HepG2 (cell line): ENCODE measurements at regions not wholly inside any gene's neighbourhood (a gene's known extent, or its start where the extent isn't known, plus 50 kb on each side); places are given as distances from the start of the nearest gene placed in this dataset.

ENCODE experiments used
- ATAC-seq: fragments of 200-7000 bp; cut with Tn5 transposase; 3 replicates; pipeline ENCODE4 v1.9.1; 2020; ENCODE audit warnings: mild to moderate bottlenecking, moderate library complexity
- BruUV-seq: library from RNA; stranded (reverse); fragments of 400-500 nt; replicated peaks from 2 replicates; lab custom pipeline; 2021; lab: Mats Ljungman, UMichigan
- CTCF ChIA-PET: fragments of 300-600 bp; formaldehyde crosslinking; extraction: SDS; loops from one replicate; lab custom pipeline; 2021; ENCODE audit warnings: low total read pairs, inconsistent platforms, low intra/inter-chr PET ratio; lab: Yijun Ruan, JAX
- POLR2A ChIA-PET: fragments of 350-600 bp; sonication (Branson Sonifier 250); formaldehyde crosslinking; loops from one replicate; lab custom pipeline; 2020; ENCODE audit warnings: antibody characterized with exemption, inconsistent platforms; lab: Yijun Ruan, JAX
- DNase-seq: peaks from one replicate; pipeline ENCODE4 v3.0.0-alpha.2; 2015; ENCODE audit warnings: low spot score
- FAIRE-seq: peaks from 3 replicates; lab custom pipeline; 2011; peaks lifted over from hg19 to GRCh38; lab: Jason Lieb, UNC
- H2AFZ ChIP-seq: one replicate; pipeline ENCODE4 v1.6.1; 2011; ENCODE audit warnings: low read length, inconsistent platforms
- H3K27ac ChIP-seq: fragments of 300-600 bp; 3 replicates; pipeline ENCODE4 v1.8.0; 2011; ENCODE audit warnings: mixed run types, mild to moderate bottlenecking, mixed read lengths, low read length, inconsistent platforms; ENCODE audit not compliant: insufficient read depth; ENCODE audit errors: extremely low read length
- H3K27me3 ChIP-seq, 2 experiments: fragments of 200-600 bp in 1 of 2; 2 replicates in 1 of 2; 3 replicates in 1 of 2; pipeline versions ENCODE4 v1.6.0 to v1.8.0; 2011; ENCODE audit warnings: low read length in 2 of 2, mild to moderate bottlenecking in 2 of 2, moderate library complexity in 2 of 2, inconsistent platforms in 1 of 2; ENCODE audit not compliant: insufficient read depth in 2 of 2, control insufficient read depth in 1 of 2
- H3K36me3 ChIP-seq, 2 experiments: fragments of 200-600 bp in 1 of 2; replicated peaks in 1 of 2; 2 replicates in 1 of 2; 3 replicates in 1 of 2; pipeline versions ENCODE4 v1.5.1 to v1.8.0; 2011; ENCODE audit warnings: low read length in 2 of 2, inconsistent platforms in 1 of 2; ENCODE audit not compliant: insufficient read depth in 2 of 2, control insufficient read depth in 1 of 2
- H3K4me1 ChIP-seq: 2 replicates; pipeline ENCODE4 v1.5.1; 2012; ENCODE audit warnings: low read length, inconsistent platforms; ENCODE audit not compliant: insufficient read depth
- H3K4me2 ChIP-seq: 2 replicates; pipeline ENCODE4 v1.6.0; 2011; ENCODE audit warnings: low read depth, low read length, inconsistent platforms
- H3K4me3 ChIP-seq, 3 experiments: fragments of 200-600 bp in 1 of 3; sonication (generic), shearing (Covaris generic) in 1 of 3; replicated peaks in 1 of 3; 2 replicates each; pipeline ENCODE4 v1.5.1; 2011 to 2016; ENCODE audit warnings: low read length in 3 of 3, inconsistent platforms in 2 of 3, low read depth in 2 of 3, mild to moderate bottlenecking in 2 of 3, control low read depth in 1 of 3, mixed read lengths in 1 of 3; ENCODE audit not compliant: insufficient read depth in 1 of 3
- H3K79me2 ChIP-seq: one replicate; pipeline ENCODE4 v1.6.1; 2011; ENCODE audit warnings: low read length, inconsistent platforms; ENCODE audit not compliant: insufficient read depth
- H3K9ac ChIP-seq: 2 replicates; pipeline ENCODE4 v1.6.0; 2011; ENCODE audit warnings: mild to moderate bottlenecking, low read depth, low read length, inconsistent platforms; ENCODE audit not compliant: insufficient read depth
- H3K9me3 ChIP-seq: 2 replicates; pipeline ENCODE4 v1.5.1; 2012; ENCODE audit warnings: mild to moderate bottlenecking, low read length
- H4K20me1 ChIP-seq: 2 replicates; pipeline ENCODE4 v1.6.0; 2011; ENCODE audit warnings: inconsistent platforms, mild to moderate bottlenecking, low read length, moderate library complexity; ENCODE audit not compliant: insufficient read depth
- BRCA1 ChIP-seq: sonication (generic); formaldehyde crosslinking; IDR thresholded peaks from 2 replicates; pipeline ENCODE4 v1.4.0; 2020; ENCODE audit warnings: missing genetic modification reagents
- GABPB1 ChIP-seq: IDR thresholded peaks from 2 replicates; pipeline ENCODE4 v1.6.1; 2016; ENCODE audit warnings: mild to moderate bottlenecking, missing genetic modification reagents, moderate library complexity, missing compliant biosample characterization
- MYPOP ChIP-seq: sonication (generic); formaldehyde crosslinking; IDR thresholded peaks from 2 replicates; pipeline ENCODE4 v1.8.1; 2023; ENCODE audit warnings: mild to moderate bottlenecking, moderate library complexity, missing genetic modification reagents
- NAIF1 ChIP-seq: sonication (generic); formaldehyde crosslinking; IDR thresholded peaks from 2 replicates; pipeline ENCODE4 v1.5.0; 2020; ENCODE audit warnings: mild to moderate bottlenecking, missing genetic modification reagents, borderline replicate concordance
- POLR2A ChIP-seq, 2 experiments: IDR thresholded peaks; 2 replicates each; pipeline ENCODE4 v1.6.1; 2011; ENCODE audit warnings: low read depth in 2 of 2, low read length in 2 of 2, mild to moderate bottlenecking in 1 of 2, moderate library complexity in 1 of 2; ENCODE audit not compliant: insufficient read depth in 1 of 2
- RBM39 ChIP-seq: fragments of 200-400 bp; formaldehyde crosslinking; IDR thresholded peaks from one replicate; pipeline ENCODE4 v1.6.1; 2018; ENCODE audit warnings: antibody characterized with exemption, mild to moderate bottlenecking, low read depth, low read length; ENCODE audit not compliant: poor library complexity, severe bottlenecking
- TCF12 ChIP-seq, 2 experiments: fragments of 450-650 bp in 1 of 2; sonication (generic) in 1 of 2; formaldehyde crosslinking in 1 of 2; IDR thresholded peaks; 2 replicates each; pipeline versions ENCODE4 v1.6.1 to v1.8.0; 2017 to 2022; ENCODE audit warnings: antibody characterized with exemption in 1 of 2, mild to moderate bottlenecking in 1 of 2, missing genetic modification reagents in 1 of 2, moderate library complexity in 1 of 2
- TEAD2 ChIP-seq: sonication (generic); formaldehyde crosslinking; IDR thresholded peaks from 2 replicates; pipeline ENCODE4 v1.9.0; 2021; ENCODE audit warnings: missing genetic modification reagents
- ZNF292 ChIP-seq: sonication (generic); formaldehyde crosslinking; IDR thresholded peaks from 2 replicates; pipeline ENCODE4 v1.8.1; 2022; ENCODE audit warnings: mild to moderate bottlenecking, low read depth, missing genetic modification reagents, borderline replicate concordance
- ZNF33A ChIP-seq: sonication (generic); formaldehyde crosslinking; IDR thresholded peaks from 2 replicates; pipeline ENCODE4 v1.5.1; 2020; ENCODE audit warnings: missing genetic modification reagents, mild to moderate bottlenecking, moderate library complexity, borderline replicate concordance
- ZNF720 ChIP-seq: sonication (generic); formaldehyde crosslinking; IDR thresholded peaks from 2 replicates; pipeline ENCODE4 v1.4.0; 2020; ENCODE audit warnings: missing genetic modification reagents
- ZSCAN25 ChIP-seq: sonication (generic); formaldehyde crosslinking; IDR thresholded peaks from 2 replicates; pipeline ENCODE4 v1.8.0; 2022; ENCODE audit warnings: mild to moderate bottlenecking, missing genetic modification reagents
- WGBS: methylation state at CpG from one replicate; pipeline ENCODE4 v1.1.6; 2017; ENCODE audit warnings: low lambda C conversion rate; 5-methylcytosine and 5-hydroxymethylcytosine counted together
- in situ Hi-C: cut with HindIII; loops from 2 replicates; pipeline ENCODE4 v1.10.0; 2017; ENCODE audit warnings: low pct_unique_long_range_greater_than_20kb; ENCODE audit not compliant: extremely low pct_ligation_motif_present
- intact Hi-C: fragments of 100-400 bp; cut with micrococcal nuclease; formaldehyde crosslinking; loops from one replicate; pipeline ENCODE4 v1.10.0; 2022; ENCODE audit not compliant: unreplicated experiment

DNA sequence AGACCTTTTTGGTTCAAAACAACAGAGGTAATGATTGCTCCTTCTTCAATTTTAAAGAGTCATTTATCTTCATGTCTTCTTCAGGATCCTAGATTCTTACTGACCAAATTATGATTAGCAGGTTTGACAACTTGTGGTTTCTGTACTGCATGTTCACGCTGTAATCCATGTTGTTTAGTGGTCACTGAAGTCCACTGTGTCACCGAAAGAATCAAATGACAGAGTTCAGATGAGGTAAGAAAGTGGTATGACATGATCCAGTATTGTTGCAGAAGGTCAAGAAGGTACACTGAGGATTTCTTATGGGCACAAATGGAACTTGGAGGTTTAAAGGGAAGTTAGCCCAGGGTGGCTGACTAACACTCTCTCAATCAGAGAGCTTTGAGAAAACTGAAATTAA lies 649.2 kb downstream of the EFNA5 start:
- H3K9ac ChIP-seq = no peak overlapping the region
- CTCF ChIA-PET = no interaction called here
- H3K27me3 ChIP-seq = no peaks in the 10 kb centered on the region
- TF ChIP-seq BRCA1 (CRISPR knock-in tag) (no peak), ZNF720 (no peak), GABPB1 (no peak), TCF12 (IDR thresholded peaks at IDR 0.05) (no peak), TCF12 (CRISPR knock-in tag; IDR thresholded peaks at IDR 0.05) (no peak), TEAD2 (CRISPR knock-in tag) (no peak), ZNF292 (CRISPR knock-in tag) (no peak), POLR2A (IDR thresholded peaks at IDR 0.05; ENCODE audit: insufficient read depth in 1 of 2, low read depth in 2 of 2, low read length in 2 of 2) (no peak), ZNF33A (CRISPR knock-in tag) (no peak), ZSCAN25 (CRISPR knock-in tag) (no peak), RBM39 (no peak), MYPOP (CRISPR knock-in tag) (no peak), NAIF1 (CRISPR knock-in tag) (no peak)
- TF ChIP-seq, all 625 proteins: peak for 0
- Histone ChIP-seq H3K79me2 (no peaks in the 10 kb centered on the region), H3K9me3 (no peaks in the 10 kb centered on the region), H3K27ac (no peak overlapping the region), H3K4me1 (no peaks in the 10 kb centered on the region), H3K4me3 (no peak overlapping the region), H4K20me1 (no peaks in the 10 kb centered on the region), H3K4me2 (no peak overlapping the region), H2AFZ (no peak overlapping the region), H3K36me3 (no peaks in the 10 kb centered on the region)
- in situ Hi-C loops = no loop called here
- intact Hi-C loops = no loop called here
- ATAC-seq (no peak), DNase-seq (no peak), FAIRE-seq (no peak)
- WGBS = 9% methylated on average over 2 of the region's 2 CpGs
- POLR2A ChIA-PET = no interaction called here
- BruUV-seq = no TSS peak
